ENCODE measurements at regions not wholly inside any gene's neighbourhood (a gene's known extent, or its start where the extent isn't known, plus 50 kb on each side); places are given as distances from the start of the nearest gene placed in this dataset.

GRCh38 chr17:36705874-36706731 is 104.7 kb downstream of the MRM1 start:
- no peak overlapping the region for H3K4me3 ChIP-seq (ENCODE audit: low read depth in 1 of 2, low read length in 2 of 2)
- WGBS, 2 donors: 47 to 50% methylated on average over 15 of the region's 15 CpGs
- H3K4me1 ChIP-seq (ENCODE audit: control insufficient read depth in 2 of 2, insufficient read depth in 2 of 2, low read length in 1 of 2): peaks cover 0 to 6% of the 10 kb centered on the region in 2 donors
- no peak overlapping the region for H3K27ac ChIP-seq (ENCODE audit: low read depth in 2 of 2, low read length in 1 of 2)
- H3K27me3 ChIP-seq (ENCODE audit: control insufficient read depth in 1 of 2, insufficient read depth in 2 of 2, low read length in 2 of 2): peaks cover 0 to 9% of the 10 kb centered on the region in 2 donors
- H3K36me3 ChIP-seq (ENCODE audit: control insufficient read depth in 2 of 2, insufficient read depth in 2 of 2, low read length in 1 of 2): no peaks in the 10 kb centered on the region
- no peaks in the 10 kb centered on the region for H3K9me3 ChIP-seq (ENCODE audit: control insufficient read depth in 2 of 2, insufficient read depth in 1 of 2, low read depth in 1 of 2, low read length in 1 of 2)

GRCh38 chr17:36707904-36708303 is 106.5 kb downstream of the MRM1 start:
- WGBS, 2 donors: 87 to 88% methylated on average over 3 of the region's 3 CpGs
- Histone ChIP-seq H3K36me3 (ENCODE audit: control insufficient read depth in 2 of 2, insufficient read depth in 2 of 2, low read length in 1 of 2) (no peaks in the 10 kb centered on the region), H3K27ac (ENCODE audit: low read depth in 2 of 2, low read length in 1 of 2) (no peak overlapping the region), H3K4me3 (ENCODE audit: low read depth in 1 of 2, low read length in 2 of 2) (no peak overlapping the region), H3K27me3 (ENCODE audit: control insufficient read depth in 1 of 2, insufficient read depth in 2 of 2, low read length in 2 of 2) (peaks cover 0 to 9% of the 10 kb centered on the region in 2 donors), H3K9me3 (ENCODE audit: control insufficient read depth in 2 of 2, insufficient read depth in 1 of 2, low read depth in 1 of 2, low read length in 1 of 2) (no peaks in the 10 kb centered on the region), H3K4me1 (ENCODE audit: control insufficient read depth in 2 of 2, insufficient read depth in 2 of 2, low read length in 1 of 2) (peaks cover 0 to 6% of the 10 kb centered on the region in 2 donors)

GRCh38 chr17:36714789-36715188 is 113.4 kb downstream of the MRM1 start:
- Histone ChIP-seq H3K36me3 (ENCODE audit: control insufficient read depth in 2 of 2, insufficient read depth in 2 of 2, low read length in 1 of 2) (no peaks in the 10 kb centered on the region), H3K9me3 (ENCODE audit: control insufficient read depth in 2 of 2, insufficient read depth in 1 of 2, low read depth in 1 of 2, low read length in 1 of 2) (peaks cover 0 to 3% of the 10 kb centered on the region in 2 donors), H3K27me3 (ENCODE audit: control insufficient read depth in 1 of 2, insufficient read depth in 2 of 2, low read length in 2 of 2) (no peaks in the 10 kb centered on the region), H3K4me1 (ENCODE audit: control insufficient read depth in 2 of 2, insufficient read depth in 2 of 2, low read length in 1 of 2) (no peaks in the 10 kb centered on the region), H3K4me3 (ENCODE audit: low read depth in 1 of 2, low read length in 2 of 2) (no peak overlapping the region), H3K27ac (ENCODE audit: low read depth in 2 of 2, low read length in 1 of 2) (no peak overlapping the region)
- 84 to 91% methylated on average over 6 of the region's 6 CpGs for WGBS, 2 donors

- Histone ChIP-seq H3K27ac (ENCODE audit: low read depth in 2 of 2, low read length in 1 of 2) (no peak overlapping the region), H3K9me3 (ENCODE audit: control insufficient read depth in 2 of 2, insufficient read depth in 1 of 2, low read depth in 1 of 2, low read length in 1 of 2) (peaks cover 0 to 3% of the 10 kb centered on the region in 2 donors), H3K4me1 (ENCODE audit: control insufficient read depth in 2 of 2, insufficient read depth in 2 of 2, low read length in 1 of 2) (no peaks in the 10 kb centered on the region), H3K4me3 (ENCODE audit: low read depth in 1 of 2, low read length in 2 of 2) (no peak overlapping the region), H3K36me3 (ENCODE audit: control insufficient read depth in 2 of 2, insufficient read depth in 2 of 2, low read length in 1 of 2) (no peaks in the 10 kb centered on the region), H3K27me3 (ENCODE audit: control insufficient read depth in 1 of 2, insufficient read depth in 2 of 2, low read length in 2 of 2) (no peaks in the 10 kb centered on the region)
- WGBS, 2 donors: 88 to 92% methylated on average over 7 of the region's 7 CpGs
Measured at GRCh38 chr17:36715951-36716350, 114.6 kb downstream of the MRM1 start.

GRCh38 chr17:36717088-36717487 is 115.7 kb downstream of the MRM1 start:
- Histone ChIP-seq H3K9me3 (ENCODE audit: control insufficient read depth in 2 of 2, insufficient read depth in 1 of 2, low read depth in 1 of 2, low read length in 1 of 2) (peaks cover 0 to 3% of the 10 kb centered on the region in 2 donors), H3K27me3 (ENCODE audit: control insufficient read depth in 1 of 2, insufficient read depth in 2 of 2, low read length in 2 of 2) (no peaks in the 10 kb centered on the region), H3K36me3 (ENCODE audit: control insufficient read depth in 2 of 2, insufficient read depth in 2 of 2, low read length in 1 of 2) (no peaks in the 10 kb centered on the region), H3K4me3 (ENCODE audit: low read depth in 1 of 2, low read length in 2 of 2) (no peak overlapping the region), H3K27ac (ENCODE audit: low read depth in 2 of 2, low read length in 1 of 2) (no peak overlapping the region), H3K4me1 (ENCODE audit: control insufficient read depth in 2 of 2, insufficient read depth in 2 of 2, low read length in 1 of 2) (no peaks in the 10 kb centered on the region)
- WGBS, 2 donors: 80 to 81% methylated on average over 3 of the region's 3 CpGs

- H3K27ac ChIP-seq (ENCODE audit: low read depth in 2 of 2, low read length in 1 of 2): no peak overlapping the region
- 87 to 95% methylated on average over 4 of the region's 4 CpGs for WGBS, 2 donors
- H3K4me3 ChIP-seq (ENCODE audit: low read depth in 1 of 2, low read length in 2 of 2): no peak overlapping the region
- H3K27me3 ChIP-seq (ENCODE audit: control insufficient read depth in 1 of 2, insufficient read depth in 2 of 2, low read length in 2 of 2): no peaks in the 10 kb centered on the region
- H3K36me3 ChIP-seq (ENCODE audit: control insufficient read depth in 2 of 2, insufficient read depth in 2 of 2, low read length in 1 of 2): no peaks in the 10 kb centered on the region
- H3K9me3 ChIP-seq (ENCODE audit: control insufficient read depth in 2 of 2, insufficient read depth in 1 of 2, low read depth in 1 of 2, low read length in 1 of 2): peaks cover 0 to 3% of the 10 kb centered on the region in 2 donors
- H3K4me1 ChIP-seq (ENCODE audit: control insufficient read depth in 2 of 2, insufficient read depth in 2 of 2, low read length in 1 of 2): peaks cover 3 to 5% of the 10 kb centered on the region in 2 donors
Measured at GRCh38 chr17:36720131-36720530, 118.7 kb downstream of the MRM1 start.

- Histone ChIP-seq H3K4me1 (ENCODE audit: control insufficient read depth in 2 of 2, insufficient read depth in 2 of 2, low read length in 1 of 2) (peaks cover 3 to 5% of the 10 kb centered on the region in 2 donors), H3K36me3 (ENCODE audit: control insufficient read depth in 2 of 2, insufficient read depth in 2 of 2, low read length in 1 of 2) (no peaks in the 10 kb centered on the region), H3K27me3 (ENCODE audit: control insufficient read depth in 1 of 2, insufficient read depth in 2 of 2, low read length in 2 of 2) (no peaks in the 10 kb centered on the region), H3K9me3 (ENCODE audit: control insufficient read depth in 2 of 2, insufficient read depth in 1 of 2, low read depth in 1 of 2, low read length in 1 of 2) (no peaks in the 10 kb centered on the region), H3K4me3 (ENCODE audit: low read depth in 1 of 2, low read length in 2 of 2) (no peak overlapping the region), H3K27ac (ENCODE audit: low read depth in 2 of 2, low read length in 1 of 2) (no peak overlapping the region)
- 38 to 40% methylated on average over 8 of the region's 8 CpGs for WGBS, 2 donors
Measured at GRCh38 chr17:36721560-36722120, 120.3 kb downstream of the MRM1 start.

- no peaks in the 10 kb centered on the region for H3K27me3 ChIP-seq (ENCODE audit: control insufficient read depth in 1 of 2, insufficient read depth in 2 of 2, low read length in 2 of 2)
- H3K4me3 ChIP-seq (ENCODE audit: low read depth in 1 of 2, low read length in 2 of 2): peak overlapping the region; percentile 9 to 12
- H3K9me3 ChIP-seq (ENCODE audit: control insufficient read depth in 2 of 2, insufficient read depth in 1 of 2, low read depth in 1 of 2, low read length in 1 of 2): no peaks in the 10 kb centered on the region
- no peak overlapping the region for H3K27ac ChIP-seq (ENCODE audit: low read depth in 2 of 2, low read length in 1 of 2)
- WGBS, 2 donors: 6 to 7% methylated on average over 48 to 49 of the region's 49 CpGs
- no peaks in the 10 kb centered on the region for H3K36me3 ChIP-seq (ENCODE audit: control insufficient read depth in 2 of 2, insufficient read depth in 2 of 2, low read length in 1 of 2)
- H3K4me1 ChIP-seq (ENCODE audit: control insufficient read depth in 2 of 2, insufficient read depth in 2 of 2, low read length in 1 of 2): peaks cover 3 to 5% of the 10 kb centered on the region in 2 donors
Measured at GRCh38 chr17:36722121-36722902, 120.9 kb downstream of the MRM1 start.

GRCh38 chr17:36722903-36723263 is 121.5 kb downstream of the MRM1 start:
- no peaks in the 10 kb centered on the region for H3K9me3 ChIP-seq (ENCODE audit: control insufficient read depth in 2 of 2, insufficient read depth in 1 of 2, low read depth in 1 of 2, low read length in 1 of 2)
- no peak overlapping the region for H3K4me3 ChIP-seq (ENCODE audit: low read depth in 1 of 2, low read length in 2 of 2)
- no peaks in the 10 kb centered on the region for H3K36me3 ChIP-seq (ENCODE audit: control insufficient read depth in 2 of 2, insufficient read depth in 2 of 2, low read length in 1 of 2)
- WGBS, 2 donors: 68 to 87% methylated on average over 4 to 6 of the region's 6 CpGs
- H3K27ac ChIP-seq (ENCODE audit: low read depth in 2 of 2, low read length in 1 of 2): no peak overlapping the region
- H3K27me3 ChIP-seq (ENCODE audit: control insufficient read depth in 1 of 2, insufficient read depth in 2 of 2, low read length in 2 of 2): no peaks in the 10 kb centered on the region
- peaks cover 3 to 5% of the 10 kb centered on the region in 2 donors for H3K4me1 ChIP-seq (ENCODE audit: control insufficient read depth in 2 of 2, insufficient read depth in 2 of 2, low read length in 1 of 2)

All from esophagus (tissue), 2 donors.